ENCODE measurements at regions not wholly inside any gene's neighbourhood (a gene's known extent, or its start where the extent isn't known, plus 50 kb on each side); places are given as distances from the start of the nearest gene placed in this dataset.

DNA sequence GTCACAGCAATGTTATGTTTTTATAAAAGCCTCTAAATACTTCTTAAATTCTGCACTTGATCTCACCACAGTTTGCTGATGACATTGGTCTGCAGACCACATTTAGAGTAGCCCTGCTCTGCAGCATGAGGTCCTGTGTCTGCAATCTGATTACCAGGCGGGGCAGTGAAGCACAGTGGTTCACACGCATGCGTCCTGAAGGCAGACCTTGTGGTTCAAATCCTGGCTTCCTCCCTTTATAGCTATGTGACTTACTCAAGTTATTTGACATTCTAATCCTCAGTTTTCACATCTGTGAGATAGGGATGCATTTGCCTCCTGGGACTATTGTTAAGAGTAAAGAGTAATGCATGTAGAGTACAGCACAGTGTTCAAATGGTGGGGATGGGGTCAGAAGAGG is 50.3 kb downstream of the BMAL2 start:
- DNase-seq (ENCODE audit: low read depth) = no peak

DNA sequence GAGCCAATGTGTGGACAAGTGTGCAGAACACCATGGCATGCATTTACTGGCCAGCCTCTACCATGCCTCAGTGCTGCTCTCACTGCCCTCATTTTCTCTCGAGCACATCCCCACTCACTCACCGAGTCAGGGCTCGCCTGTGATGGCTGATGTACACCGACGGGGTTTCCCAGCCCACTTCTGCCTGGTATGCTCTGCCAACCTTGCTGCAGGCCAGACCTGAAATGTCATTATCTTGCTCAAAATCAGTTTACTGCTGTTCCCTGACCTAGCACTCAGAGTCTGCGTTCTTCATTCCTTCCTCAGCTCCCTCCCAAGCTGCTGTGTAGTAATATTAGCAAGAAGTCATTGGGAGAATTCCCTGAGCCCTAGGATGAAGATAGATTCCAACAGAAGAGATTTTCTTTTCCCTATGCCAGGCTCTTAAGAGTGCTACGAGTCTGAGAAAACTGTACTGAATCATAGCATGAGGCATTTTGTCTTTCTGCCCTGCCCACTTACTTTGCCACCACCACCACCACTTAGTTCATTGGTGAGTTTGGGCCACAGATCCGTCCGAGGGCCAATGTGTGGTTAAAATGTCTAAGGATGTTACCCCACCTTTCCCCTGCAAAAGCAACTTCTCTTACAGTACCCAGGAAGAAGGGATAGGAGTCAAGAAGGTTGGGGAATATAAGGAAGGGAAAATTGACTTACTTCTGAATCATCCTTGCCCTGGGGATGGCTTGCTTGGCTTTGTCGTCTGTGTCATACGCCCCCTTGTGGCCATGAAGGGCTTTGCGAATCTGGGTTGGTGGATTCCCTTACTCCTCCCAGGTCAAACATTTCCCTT is 51.0 kb downstream of the BMAL2 start:
- DNase-seq (ENCODE audit: low read depth) = peak; percentile 63

DNA sequence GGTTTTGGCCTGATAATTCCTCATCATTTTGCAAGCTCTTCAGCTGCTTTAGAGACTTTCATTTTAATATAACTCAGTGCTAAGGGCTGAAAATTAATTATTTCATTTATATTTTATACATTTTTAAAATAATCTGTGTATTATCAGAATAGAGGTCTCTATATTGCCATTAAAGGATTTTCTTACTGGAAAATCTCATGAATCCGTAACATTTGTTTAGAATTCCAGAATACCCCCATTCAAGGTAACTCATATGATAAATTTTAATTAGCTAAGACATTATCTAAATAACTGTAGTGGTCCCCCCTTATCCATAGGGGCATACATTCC is 51.6 kb downstream of the BMAL2 start:
- DNase-seq (ENCODE audit: low read depth) = no peak

DNA sequence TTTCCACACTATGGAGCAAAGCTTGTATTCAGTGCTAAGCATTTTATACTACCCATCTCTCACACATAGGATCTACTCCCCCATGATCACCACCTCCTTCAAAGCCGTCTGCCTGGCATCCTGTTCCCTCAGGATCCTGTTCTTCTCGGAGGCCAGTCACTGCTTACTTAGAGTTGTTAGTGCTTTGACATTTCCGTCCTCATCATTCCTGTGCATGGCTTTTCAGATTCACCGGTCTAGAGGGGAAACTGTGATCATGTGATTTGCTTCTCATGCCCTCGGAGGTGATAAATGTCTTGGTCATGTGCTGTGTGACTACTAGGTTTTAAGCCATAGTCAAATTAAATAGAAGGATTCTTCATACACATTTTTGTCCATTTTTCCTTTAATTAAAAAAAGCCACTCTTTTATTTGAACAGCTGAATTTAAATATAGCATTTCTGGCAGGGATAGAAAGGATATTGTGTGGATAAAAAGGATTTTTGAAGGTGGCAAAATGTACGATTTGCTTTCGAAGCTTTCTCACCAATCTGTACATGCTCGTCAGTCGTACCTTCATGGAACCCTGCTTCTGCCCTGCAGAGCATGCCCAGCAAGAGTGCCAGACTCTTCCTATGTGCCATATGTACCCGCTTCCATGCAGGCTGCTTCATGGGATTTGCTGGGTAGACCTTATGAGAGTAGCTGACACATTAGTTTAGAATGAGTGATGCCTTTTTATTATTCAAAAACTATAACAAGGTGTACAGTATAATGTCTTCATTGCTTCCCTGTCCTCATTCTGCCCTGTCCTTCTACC is 53.3 kb downstream of the BMAL2 start:
- DNase-seq (ENCODE audit: low read depth) = no peak

DNA sequence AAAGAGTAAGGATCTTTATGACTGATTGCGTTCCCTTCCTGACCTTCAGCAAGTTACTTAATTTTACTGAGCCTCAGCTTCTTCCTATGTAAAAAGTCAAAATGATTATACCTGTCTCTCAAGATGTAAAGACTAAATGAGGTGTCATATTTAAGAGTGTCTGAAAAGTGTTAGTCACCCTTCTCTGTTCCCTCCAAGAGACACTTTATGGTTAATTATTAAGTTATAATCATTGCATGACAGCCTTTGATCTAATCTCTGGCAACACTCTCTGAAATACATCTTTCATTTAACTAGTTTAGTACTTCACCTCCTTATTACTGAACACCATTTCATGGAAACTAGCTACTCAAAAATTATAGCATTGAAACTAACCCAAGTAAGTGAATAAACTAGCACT is 54.8 kb downstream of the BMAL2 start:
- DNase-seq (ENCODE audit: low read depth) = no peak

DNA sequence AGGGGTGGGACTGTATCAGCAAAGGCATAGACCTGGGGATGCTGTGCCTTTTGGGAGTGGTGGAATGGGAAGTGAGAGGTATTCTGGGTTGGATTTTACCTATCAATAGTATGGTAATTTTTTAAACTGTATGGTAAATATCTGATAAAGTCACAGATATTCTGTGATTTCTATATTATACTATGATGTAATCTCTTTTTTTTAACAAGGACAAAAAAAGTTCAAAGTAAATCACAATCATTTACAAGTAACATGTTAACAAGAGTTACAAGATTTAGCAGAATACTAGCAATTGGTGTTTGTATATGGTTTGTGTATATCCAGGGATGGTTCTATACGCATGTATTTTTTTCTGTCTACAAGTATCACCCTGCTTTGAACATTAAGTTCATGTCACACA is 56.0 kb downstream of the BMAL2 start:
- no peak for DNase-seq (ENCODE audit: low read depth)

DNA sequence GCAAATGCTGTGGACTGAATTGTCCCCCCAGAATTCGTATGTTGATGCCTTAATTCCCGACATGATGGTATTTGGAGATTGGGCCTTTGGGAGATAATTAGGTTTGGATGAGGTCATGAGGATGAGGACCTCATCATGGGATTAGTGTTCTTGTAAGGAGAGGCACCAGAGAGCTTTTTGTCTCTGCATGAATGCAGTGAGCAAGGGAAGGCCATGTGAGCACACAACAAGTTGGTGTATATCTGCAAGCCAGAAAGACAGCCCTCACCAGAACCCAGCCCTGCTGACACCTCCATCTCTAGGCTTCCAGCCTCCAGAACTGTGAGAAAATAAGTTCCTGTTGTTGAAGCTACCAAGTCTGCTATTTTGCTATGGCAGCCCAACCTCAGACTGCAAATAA is 51.9 kb upstream of the SMCO2 start:
- DNase-seq (ENCODE audit: low read depth) = no peak

DNA sequence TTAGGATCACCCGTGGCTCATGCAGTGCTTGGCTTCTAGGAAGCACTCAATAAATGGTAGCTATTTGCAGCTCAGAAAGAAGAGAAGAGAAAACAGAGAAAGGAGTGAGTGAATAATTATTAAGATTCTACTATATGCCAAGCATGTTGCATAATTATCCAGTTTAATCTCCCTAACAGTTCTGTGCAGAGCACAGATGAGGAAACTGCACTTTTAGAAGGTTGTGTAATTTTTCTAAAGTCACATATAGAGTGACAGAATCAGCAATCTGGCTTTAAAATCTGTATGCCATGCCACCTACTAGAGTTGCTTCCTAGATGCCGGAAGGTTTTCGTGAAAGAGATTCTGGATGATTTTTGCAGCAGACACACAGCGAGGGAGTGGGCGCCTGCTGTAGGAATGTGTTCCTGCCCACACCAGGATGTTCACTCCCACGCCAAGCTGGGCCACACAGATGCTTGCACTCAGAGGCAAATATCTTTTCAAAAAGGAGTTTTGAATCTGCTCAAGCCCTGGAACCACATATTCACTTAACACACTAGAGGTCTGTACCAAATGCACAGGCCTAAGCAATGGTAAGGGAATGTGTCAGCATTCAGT is 50.2 kb upstream of the SMCO2 start:
- DNase-seq (ENCODE audit: low read depth) = no peak

Measured in non-pigmented ciliary epithelial cell (primary cell).